Right forelimb (tissue), 1 donor: ENCODE measurements at regions not wholly inside any gene's neighbourhood (a gene's known extent, or its start where the extent isn't known, plus 50 kb on each side); places are given as distances from the start of the nearest gene placed in this dataset.
A peak's percentile ranks its signal among the peaks of the same experiment; 100 is the strongest.

Experiments used
- DNase-seq: peaks from one replicate; pipeline ENCODE4 v3.0.0-alpha.2; 2018

DNA sequence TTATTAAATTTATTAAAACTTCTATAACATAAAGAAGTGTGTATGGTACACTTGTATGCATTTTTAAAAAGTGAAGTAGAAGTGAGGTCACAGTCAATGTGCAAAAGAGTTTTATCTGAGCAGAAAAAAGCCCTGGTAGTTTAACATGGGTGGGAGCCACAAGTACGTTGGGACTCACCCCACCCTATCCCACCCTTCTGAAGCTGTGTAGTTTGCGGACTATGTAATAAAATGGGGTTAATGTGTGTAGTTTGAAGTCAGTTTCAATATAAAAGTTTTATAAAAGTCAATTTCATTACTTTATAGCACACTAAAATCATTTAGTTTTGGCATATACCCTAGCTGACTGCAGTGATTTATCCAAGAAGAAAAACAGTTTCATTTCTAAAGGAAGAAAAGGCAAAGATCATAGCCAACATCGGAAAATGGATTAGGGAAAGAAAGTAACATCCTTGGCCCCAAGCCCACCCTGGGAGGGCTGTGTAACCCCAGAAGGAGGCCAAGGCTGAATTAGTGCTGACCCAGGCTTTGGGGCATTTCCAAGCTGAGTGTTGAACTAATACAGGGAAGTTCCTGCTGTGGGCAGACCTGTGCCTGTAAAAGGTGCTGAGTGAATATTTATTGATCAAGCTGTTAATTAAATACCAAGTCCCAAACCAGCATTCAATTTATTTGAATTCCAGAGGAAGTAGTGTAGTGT lies 398.6 kb upstream of the ADAMTSL1 start:
- no peak for DNase-seq

DNA sequence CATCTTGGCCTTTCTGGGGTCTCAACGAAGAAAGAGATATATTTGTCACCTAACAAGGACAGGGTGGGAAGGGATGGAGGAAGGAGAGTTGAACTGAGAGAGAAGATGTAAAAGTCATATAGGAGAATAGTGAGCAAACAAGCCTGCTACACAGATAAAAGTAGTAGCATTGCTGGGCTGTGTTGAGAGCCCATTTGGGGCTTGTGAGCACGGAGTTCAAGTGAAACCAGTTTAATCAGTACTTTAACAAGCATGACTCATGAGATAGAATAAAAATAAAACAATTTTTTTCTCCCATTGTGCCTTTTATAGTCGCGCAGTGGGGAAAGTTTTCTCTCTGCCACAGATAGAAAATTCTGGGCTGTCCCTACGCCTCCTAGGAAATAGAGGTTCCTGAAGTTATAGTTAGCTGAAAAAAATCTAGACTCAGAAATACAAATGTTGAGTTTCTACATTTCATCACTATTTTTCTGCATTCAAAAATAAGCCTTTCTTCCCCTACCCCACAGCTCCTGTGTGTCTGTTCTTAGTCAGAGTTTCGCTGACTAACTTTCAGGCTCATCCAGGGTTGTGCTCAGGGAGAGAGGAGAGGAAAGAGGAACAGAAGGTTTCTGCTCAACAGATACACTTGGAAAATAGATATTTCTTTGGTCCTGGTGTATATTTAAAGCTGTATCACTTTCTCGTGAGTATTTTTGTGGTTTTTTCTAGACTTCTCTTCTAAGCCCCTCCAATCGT lies 395.8 kb upstream of the ADAMTSL1 start:
- DNase-seq = no peak

DNA sequence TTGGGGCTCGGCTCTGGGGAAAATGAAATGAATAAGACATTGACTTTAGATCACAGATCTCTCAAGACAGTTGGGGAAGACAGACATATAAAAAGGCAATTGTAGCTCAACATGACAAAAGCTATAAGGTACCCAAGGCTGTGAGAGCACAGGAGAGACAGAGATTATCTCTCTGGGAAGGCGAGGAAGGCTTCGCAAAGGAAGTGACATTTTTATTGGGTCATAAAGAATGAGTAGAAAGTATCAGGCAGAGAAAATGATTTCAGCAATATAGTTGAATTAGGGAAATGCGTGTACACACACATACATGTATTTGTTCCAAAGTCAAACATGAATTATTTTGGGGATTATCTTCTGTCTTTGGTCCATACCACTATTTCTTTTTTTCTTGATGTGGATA lies 381.8 kb upstream of the ADAMTSL1 start:
- no peak for DNase-seq

DNA sequence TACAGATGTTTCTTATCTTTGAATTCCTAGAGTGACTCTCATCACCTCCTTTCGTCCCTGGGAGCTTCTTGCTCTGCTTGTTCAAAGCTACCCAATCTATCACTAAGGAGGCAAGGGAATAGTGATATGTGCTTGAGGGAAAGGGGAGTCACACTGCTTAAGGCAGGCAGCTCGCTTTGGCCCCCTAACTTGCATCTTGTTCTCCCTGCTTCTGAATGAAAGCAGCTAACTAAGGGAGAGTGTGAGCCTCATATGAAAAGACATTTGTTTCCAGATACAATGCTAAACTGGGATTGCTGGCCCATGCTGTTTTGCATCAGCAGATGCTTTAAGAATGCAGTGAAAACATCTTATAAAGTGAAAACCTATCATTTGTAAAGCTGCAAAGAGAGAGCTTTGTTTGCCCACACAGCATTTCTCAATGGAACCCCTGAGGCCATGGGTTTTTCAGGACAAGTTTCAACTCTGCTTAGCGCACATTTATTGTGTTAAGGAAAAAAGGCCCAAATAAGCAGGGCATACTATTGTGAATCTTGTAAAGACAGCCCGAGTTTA lies 367.9 kb upstream of the ADAMTSL1 start:
- DNase-seq = no peak

DNA sequence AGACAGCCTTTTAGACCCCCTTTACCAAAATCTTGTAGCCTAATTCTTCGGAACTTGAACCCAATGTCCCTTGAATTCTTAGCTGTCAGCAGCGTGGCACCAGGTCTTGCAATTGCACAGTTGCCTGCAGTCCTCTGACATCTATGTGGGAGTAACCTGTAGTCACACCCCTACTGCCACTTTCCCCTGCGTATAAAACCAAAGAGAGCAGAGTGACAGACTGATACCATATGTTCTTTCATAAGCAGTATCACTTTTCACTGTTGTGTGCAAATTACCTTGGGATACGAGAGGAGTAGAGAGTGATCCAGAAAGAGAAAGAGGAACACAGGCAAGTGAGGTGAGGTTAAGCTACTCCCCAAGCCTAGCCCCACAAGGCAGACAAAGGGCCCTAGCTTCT lies 364.3 kb upstream of the ADAMTSL1 start:
- DNase-seq = no peak

DNA sequence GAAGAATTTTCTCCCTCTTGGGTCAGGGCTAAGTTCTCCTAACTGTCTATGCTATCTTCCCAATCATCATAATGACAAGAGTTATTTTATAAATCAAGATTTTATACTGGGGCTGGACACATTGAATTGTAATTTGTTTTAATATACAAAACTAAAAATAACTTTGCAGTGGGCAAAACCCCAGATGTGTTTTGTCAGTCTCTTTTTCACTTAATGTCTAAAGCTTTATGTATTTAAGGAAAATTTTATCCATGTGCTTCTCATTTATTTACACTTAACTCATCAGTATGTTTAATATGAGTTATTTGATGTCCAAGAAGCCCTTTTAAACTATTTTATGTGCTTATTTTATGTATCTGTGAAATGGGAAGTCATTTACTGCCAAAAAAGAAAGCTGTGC lies 362.8 kb upstream of the ADAMTSL1 start:
- DNase-seq = no peak

DNA sequence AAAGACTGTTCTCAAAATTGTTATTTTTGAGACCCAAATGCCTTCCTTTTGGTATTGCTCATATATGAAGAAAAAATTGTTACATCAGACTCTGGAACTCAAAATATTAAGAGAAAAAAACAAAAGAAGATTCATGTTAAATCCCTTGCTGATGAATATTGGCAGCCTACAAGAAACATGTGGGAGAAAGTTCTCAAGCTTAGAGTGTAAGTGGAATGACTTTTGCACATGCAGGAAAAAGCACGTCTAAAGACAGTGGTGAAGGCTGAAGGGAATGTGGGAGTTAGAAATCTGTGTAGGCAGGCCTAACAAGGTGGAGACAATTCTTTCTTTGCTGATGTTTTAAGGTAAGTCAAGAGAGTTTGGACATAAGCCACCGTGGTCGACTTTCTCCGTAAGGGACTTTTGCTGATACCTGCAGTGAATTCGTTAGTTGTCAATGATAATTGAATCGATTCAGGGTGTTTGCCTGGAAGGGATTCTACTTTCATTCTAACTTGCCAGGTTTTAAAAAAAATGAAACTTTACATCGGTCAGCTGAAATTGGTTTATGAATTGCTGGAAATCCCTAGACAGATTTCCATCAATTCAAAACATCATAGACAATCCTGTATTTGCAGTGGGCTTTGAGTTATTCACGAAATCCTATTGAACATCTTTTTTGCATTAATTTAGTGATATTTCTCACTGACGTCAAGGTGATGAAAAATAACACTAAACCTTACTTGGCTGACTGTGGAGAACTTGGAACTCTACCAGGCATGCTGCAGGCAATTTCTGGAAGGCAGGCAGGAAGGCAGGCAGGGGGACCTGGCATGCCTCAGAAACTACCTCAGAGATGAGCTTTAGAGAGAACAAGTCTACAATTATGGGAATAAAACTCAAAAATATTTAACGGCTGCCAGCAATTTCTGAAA lies 359.1 kb upstream of the ADAMTSL1 start:
- peak; percentile 66 for DNase-seq

DNA sequence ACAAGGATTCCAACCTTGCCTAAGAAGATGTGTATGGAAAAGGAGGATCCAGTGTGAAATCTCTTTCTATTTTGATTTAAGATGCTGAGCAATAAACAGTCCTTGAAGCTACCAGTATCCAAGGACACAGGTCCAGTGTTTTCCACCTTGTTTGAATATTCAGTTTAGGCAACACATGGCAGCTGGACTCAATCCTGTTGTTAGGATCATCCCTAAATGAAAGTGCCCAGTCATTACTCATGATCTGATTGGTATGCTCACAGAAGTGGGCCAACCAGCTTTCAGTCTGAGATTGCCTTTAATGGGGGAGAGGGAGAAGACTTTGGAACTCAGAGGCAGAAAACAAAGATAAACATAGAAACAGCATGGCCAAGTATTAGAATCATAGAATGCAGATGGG lies 355.7 kb upstream of the ADAMTSL1 start:
- no peak for DNase-seq

DNA sequence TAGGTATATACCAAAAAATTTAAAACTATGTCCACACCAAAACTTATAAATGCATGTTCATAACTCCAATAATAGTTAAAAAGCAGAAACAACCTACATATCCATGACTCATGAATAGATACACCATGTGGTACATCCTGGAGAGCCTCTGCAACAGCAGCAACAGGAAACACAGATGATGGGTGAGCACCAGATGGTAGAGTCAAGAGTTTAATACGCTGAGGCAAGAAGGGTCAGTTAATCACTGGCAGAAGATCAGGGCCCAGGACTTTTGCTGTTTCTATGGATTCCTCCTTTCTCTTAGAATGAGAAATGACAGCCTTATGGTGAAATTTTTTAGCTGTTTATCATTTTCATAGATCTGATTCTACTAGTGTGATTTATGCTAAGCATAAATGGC lies 351.8 kb upstream of the ADAMTSL1 start:
- DNase-seq = no peak

DNA sequence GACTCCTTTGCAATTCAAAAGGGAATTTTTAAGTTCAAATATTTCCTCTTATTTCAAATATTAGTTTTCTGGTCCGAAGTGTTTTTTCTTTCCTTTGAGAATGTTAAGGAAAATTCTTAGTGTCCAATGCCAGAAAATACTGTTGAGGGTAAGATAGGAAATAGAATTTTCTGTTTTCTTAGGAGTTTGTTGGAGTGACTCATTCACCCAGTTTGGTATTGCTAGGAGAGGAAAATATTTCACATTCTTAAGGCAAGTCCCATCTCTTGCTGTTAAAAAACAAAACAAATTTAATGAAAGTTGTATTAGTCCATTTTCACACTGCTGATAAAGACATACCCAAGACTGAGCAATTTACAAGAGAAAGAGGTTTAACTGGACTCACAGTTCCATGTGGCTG lies 349.2 kb upstream of the ADAMTSL1 start:
- no peak for DNase-seq

DNA sequence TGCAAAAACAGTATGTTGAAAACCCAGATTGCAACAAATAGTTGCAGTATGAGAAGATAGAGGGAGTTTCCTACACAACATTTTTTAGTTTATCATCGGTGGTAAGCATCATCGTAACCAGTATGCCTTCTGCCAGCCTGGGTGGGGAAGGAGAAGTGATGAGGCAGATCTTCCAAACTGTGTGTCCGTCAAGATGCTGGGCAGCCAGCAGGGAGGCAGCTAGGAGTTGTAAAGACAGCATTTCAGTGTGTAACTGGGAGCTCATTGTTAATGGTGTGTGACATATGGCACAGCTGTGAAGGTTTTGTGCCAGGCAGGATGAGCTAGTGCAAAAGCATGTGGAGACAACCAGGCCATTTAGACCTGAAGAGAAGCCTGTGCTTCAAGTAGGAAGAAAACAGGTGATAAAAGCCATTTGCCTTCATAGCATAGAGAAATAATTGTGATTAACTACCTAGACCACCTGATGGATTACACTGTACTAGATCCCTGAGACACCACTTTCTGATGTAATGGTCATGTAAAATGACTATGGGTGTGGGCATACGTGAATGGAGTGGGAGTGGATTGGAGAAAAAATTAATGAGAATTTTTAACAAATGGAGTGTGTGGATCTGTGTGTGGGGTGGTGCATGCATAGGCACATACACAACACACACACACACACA lies 347.0 kb upstream of the ADAMTSL1 start:
- DNase-seq = no peak

DNA sequence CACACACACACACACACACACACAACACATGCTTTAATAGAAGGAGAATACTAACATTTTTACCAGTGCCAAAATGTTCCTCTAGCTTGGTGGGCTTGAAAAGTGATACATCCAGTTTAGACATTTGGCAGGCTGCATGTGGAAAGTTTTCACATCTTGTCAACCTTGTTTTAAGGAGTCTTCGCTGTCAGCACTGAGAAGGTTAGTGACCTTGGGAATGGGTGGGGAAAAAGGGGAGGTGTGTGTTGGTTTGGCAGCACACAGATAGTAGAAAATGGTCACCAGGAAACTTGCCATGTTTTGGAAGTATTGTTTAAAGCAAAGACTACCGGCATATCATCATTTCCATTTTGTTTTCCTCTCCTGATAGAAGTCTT lies 346.5 kb upstream of the ADAMTSL1 start:
- no peak for DNase-seq

DNA sequence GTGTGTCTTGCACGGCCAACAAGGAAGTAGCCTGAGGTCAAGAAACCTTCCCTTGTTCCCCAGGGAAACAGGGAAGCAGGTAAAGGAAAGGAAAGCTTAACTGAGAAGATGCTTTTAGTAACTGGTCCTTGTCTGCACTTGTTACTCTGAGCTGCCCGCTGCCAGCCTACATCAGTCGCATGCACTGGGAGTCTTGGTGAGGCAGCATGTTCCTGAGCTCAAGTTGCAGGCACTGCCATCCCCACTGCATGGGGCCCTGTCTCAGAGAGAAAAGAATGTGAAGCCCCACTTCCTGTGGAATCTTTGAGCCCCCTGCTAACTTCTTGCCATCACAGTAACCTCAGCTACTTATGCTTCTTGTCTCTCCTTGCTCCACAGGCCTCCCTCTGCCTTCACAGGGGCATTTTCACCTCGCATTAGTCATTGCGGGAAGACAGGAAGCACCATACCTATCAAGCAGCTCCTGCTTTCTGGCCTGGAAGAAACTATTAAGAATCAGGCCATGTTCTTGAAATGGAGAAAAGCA lies 344.1 kb upstream of the ADAMTSL1 start:
- DNase-seq = no peak

DNA sequence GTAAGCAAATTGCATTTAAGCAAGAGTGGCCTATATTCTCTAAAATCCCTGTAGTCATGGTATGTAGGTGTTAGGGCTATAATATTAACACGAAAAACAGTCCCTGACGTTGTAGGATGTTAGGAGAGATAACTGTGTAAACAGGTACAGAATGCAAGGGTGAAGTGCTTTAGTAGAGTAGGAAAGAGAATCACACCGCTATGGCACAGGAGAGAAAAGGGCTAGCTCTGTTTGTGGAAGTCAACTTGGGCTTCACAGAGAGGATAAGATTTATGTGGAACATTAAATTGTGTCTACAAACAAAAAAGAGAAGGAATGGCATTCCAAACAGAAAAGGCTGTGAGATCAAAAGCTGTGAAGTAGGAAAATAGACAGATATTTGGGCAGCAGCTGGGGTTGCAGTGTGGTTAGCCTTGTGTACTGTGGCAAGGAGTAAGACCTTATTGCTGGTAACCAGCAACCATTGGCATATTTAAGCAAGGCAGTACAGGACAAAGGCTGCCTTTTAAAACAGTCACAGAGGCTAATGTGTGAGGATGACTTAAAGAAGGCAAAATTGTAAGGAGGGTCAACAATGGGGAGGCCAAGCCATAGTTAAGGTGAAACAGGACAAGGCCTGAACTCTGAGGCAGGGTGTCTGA lies 337.5 kb upstream of the ADAMTSL1 start:
- DNase-seq = no peak

DNA sequence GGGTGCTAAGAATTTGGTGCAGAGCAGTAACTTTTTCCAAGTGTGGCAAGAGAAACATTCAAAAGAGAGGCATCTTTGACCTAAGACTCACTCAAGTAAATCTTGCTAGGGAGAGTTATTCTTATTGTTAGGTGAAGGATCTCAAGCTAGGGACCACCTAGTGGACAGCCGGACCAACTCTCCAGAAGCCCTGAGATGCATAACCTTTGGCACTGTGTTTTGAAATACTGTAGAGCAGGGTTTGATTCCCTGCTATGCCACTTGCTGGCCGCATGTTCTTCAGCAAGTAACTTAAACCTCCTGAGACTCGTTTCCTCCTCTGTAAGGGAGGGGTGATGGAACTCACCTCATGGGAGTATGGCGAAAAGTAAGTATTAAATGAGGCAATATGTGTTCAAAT lies 336.1 kb upstream of the ADAMTSL1 start:
- DNase-seq = no peak

DNA sequence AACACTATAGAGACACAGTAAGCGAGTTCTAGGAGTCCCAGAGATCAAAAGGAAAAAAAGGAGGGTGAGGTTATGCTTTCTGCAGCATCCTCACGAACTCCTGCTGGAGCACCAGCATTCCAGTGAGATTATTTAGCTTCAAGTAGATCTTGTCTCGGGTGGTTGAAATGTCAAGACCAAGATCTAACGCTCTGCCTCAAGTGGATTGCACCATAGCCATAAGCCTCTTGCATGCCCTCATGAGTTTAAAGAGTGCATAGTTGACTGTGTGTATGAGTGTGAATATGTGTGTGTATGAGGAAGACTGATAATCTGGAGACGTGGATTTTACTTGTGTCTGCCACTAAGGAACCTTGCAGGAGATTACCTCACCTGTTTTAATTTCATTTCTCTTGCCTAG lies 335.3 kb upstream of the ADAMTSL1 start:
- DNase-seq = no peak

DNA sequence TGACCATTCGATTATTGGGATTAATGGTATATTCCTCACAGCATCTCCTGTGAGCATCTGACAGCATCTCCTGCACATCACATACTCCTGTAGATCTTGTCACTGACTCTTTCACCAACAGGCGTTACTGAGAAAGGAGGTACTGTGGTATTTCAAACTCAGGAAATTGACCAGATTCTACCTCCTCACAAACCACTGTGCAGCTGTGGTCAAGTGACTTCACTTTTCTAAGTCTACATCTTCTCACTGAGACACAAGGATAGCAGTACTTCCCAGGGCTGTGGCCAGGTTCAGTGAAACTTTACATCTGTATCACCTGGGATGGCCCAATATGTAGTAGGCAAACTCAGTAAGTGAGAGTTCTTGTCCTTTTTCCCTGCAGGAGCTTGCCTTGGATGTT lies 332.3 kb upstream of the ADAMTSL1 start:
- DNase-seq = no peak

DNA sequence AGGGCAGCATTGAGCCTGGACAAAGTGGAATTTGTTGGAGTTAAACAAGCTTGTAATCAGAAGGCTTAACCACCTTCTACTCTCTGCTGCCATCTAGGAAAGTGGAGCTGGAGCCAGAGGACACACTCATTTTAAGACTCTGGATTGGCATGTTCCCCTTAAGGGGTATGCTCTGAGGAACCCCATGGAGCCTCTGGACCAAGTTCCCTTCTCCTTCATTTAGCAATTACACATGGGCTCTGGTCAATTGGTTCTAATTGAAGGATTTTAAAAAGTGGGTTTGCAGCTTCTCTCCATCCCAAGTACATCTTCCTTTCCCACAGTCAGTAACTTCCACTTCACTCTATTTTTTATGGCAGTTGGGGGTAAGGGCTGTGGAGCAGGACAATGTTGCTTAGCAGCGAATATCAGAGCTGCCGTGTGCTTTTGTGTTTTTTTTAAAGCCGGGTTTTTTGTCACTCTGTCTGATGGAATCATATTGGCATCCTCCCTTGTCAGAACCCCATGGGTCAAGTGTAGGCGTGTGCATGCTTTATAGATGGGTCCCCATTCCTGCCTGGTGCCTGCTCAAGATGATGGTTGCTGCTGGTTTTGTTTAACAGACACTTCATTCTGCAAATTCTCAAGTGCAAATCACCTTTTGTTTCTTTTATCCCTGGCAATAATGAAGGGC lies 330.7 kb upstream of the ADAMTSL1 start:
- DNase-seq = no peak

DNA sequence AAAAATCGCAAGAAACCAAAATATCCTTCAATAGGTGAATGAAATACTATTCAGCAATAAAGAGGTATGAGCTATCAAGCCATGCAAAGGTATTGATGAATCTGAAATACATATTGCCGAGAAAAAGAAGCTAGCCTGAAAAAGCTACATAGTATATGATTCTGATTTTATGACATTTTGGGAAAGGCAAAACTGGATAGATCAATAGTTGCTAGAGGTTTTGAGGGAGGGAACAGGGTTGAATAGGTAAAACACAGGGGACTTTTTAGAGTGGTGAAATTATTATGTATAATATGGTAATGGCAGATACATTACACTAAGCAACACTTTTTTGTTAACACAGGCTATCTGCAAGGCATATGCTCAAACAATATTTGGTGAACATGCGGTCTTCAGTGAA lies 327.6 kb upstream of the ADAMTSL1 start:
- DNase-seq = no peak

DNA sequence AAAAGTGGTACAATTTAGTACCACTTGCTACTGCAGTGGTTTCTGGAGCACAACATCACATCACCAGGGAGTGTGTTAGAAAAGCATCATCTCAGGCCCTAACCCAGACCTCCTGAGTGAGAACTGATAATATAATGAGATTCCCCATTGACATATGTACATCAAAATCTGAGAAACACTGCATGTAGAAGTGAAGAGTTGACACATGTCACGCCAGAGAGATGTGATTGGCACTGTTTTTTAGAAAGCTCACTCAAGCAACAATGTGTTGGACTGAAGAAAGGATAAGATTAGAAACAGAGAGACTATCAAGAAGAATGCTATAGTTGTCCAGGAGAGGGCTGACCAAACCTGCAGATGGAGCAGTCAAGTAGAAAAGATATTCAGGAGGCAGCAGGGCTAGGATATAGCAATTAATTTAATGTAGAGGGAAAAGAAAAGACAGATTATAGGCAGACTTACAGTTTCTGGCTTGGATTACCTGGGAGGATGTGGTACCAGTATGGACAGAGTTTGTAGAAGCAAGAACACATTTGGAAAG lies 324.4 kb upstream of the ADAMTSL1 start:
- no peak for DNase-seq

DNA sequence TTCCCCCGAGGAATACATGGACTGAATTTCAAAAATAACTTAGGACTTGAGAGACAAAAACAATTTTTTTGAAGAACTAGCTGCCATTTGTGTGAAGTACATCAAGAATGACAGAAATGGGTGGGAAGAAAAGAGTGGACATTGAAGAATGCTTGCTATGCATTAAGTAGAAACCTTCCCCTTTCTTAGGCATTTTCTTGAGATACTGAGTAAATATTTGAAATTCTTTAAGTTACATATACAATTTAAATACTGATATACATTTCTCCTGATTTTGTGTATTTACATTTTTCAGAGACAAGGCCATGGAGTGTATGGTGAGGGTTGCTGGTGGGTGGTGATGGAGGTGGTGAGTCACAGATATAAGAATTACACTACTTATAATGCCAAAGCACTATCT lies 319.3 kb upstream of the ADAMTSL1 start:
- no peak for DNase-seq
